ENCODE measurements at regions not wholly inside any gene's neighbourhood (a gene's known extent, or its start where the extent isn't known, plus 50 kb on each side); places are given as distances from the start of the nearest gene placed in this dataset.
A peak's percentile ranks its signal among the peaks of the same experiment; 100 is the strongest.
"Not testable (repeated sequence)": the region's sequence is repeated elsewhere in the genome, so short reads cannot be mapped to it uniquely, and the experiment has no call there.

DNA sequence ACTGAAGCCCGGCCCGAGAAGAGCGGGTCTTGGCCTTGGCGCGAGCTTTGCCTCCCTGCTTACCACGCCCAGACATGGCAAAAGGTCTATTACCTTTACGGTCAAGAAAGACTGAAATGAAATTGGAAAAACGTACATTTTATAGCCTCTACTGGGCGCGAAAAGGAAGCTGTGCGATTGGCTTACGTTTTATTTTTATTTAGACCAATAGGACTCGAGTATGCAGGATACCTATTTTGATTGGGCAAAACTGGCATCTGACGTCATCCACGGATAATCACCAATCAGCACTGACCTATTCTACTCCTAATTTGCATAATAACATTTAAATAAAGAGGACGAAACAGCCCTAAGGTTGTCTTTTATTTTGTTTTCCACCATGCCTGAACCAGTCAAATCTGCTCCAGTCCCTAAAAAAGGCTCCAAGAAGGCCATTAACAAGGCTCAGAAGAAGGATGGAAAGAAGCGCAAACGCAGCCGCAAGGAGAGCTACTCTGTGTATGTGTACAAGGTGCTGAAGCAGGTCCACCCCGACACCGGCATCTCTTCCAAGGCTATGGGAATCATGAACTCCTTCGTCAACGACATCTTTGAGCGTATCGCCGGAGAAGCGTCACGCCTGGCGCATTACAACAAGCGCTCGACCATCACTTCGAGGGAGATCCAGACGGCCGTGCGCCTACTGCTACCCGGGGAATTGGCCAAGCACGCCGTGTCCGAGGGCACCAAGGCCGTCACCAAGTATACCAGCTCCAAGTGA is 97.4 kb downstream of the OR2B2 start:
- Histone ChIP-seq H3K4me1 (ENCODE audit: control insufficient read depth, insufficient read depth, low read length) (0 out of 2 replicates have a peak, but pooled peaks cover 2% of the 10 kb centered on the region), H3K27ac (ENCODE audit: insufficient read depth, low read length) (peak overlapping the region; percentile 55), H2BK120ac (ENCODE audit: low read depth, low read length) (peak overlapping the region; percentile 75), H3K9me3 (ENCODE audit: control insufficient read depth, insufficient read depth, low read length) (no peaks in the 10 kb centered on the region), H2BK15ac (ENCODE audit: low read depth, low read length) (peak overlapping the region; percentile 35; the same call in 1 of the 3 replicates), H2BK5ac (ENCODE audit: low read depth, low read length, poor library complexity, severe bottlenecking) (peak overlapping the region; percentile 84), H2AK5ac (ENCODE audit: low read depth, low read length) (no peak overlapping the region), H3K56ac (ENCODE audit: extremely low read depth, insufficient read depth, low read length) (no peak overlapping the region), H4K20me1 (ENCODE audit: insufficient read depth, low read length) (no peaks in the 10 kb centered on the region), H3K27me3 (ENCODE audit: control insufficient read depth, insufficient read depth, low read length) (no peaks in the 10 kb centered on the region), H3K4ac (ENCODE audit: low read depth, low read length) (peak overlapping the region; percentile 65), H3K9ac (ENCODE audit: low read depth, low read length) (peak overlapping the region; percentile 7; the same call in 1 of the 2 replicates), H4K5ac (ENCODE audit: low read depth, low read length) (peak overlapping the region; percentile 8), H2AFZ (replicated peaks; ENCODE audit: low read length, poor library complexity) (peak overlapping the region; percentile 83), H3K9me1 (ENCODE audit: insufficient read depth, low read length) (no peaks in the 10 kb centered on the region), H4K91ac (ENCODE audit: insufficient read depth, low read depth, low read length) (peak overlapping the region; percentile 53; the same call in 1 of the 2 replicates), H4K8ac (ENCODE audit: low read depth in 2 of 2, low read length in 2 of 2) (peak overlapping the region; percentile 0 to 64; a peak in 3 of 4 replicates), H3K79me1 (ENCODE audit: low read depth in 1 of 2, low read length in 2 of 2) (no peaks in the 10 kb centered on the region), H3K23ac (ENCODE audit: low read depth, low read length) (peak overlapping the region; percentile 86; the same call in 1 of the 2 replicates), H3K4me2 (ENCODE audit: low read depth, low read length) (peak overlapping the region; percentile 74), H2AK9ac (replicated peaks; ENCODE audit: low read depth, low read length, poor library complexity) (peak overlapping the region; percentile 71), H3K36me3 (ENCODE audit: control insufficient read depth, insufficient read depth, low read length) (no peaks in the 10 kb centered on the region), H3K14ac (replicated peaks; ENCODE audit: low read depth, low read length) (peak overlapping the region; percentile 81; the same call in 1 of the 2 replicates), H3K18ac (ENCODE audit: low read depth, low read length) (peak overlapping the region; percentile 26), H2BK20ac (ENCODE audit: low read depth, low read length) (peak overlapping the region; percentile 11), H3K4me3 (ENCODE audit: insufficient read depth, low read depth, low read length) (peak overlapping the region; percentile 53)
- dilution Hi-C loops (cut with HindIII; ENCODE audit: low sequenced_read_pairs, unreplicated experiment), result no loop called here
- ATAC-seq (ENCODE audit: low read depth), result peak; percentile 87
- peak; percentile 98 for DNase-seq
- WGBS, 2 experiments (ENCODE audit: extremely low coverage in 2 of 2, insufficient read length in 1 of 2), result 4% methylated on average over 19 of the region's 40 CpGs; no CpG with 5 or more reads in 1 of the 2 experiments
- BruUV-seq (replicated peaks), result TSS peak; percentile 91
- CTCF ChIA-PET, result interaction anchor here (0.7 kb wide), 1 partner anchor 80 kb away, joined by 4 read pairs; no protein-coding TSS in a partner anchor
- POLR2A ChIA-PET (ENCODE audit: unreplicated experiment), result interaction anchor here (0.6 to 0.9 kb wide), 2 partner anchors 9 to 52 kb away, joined by 3 to 5 read pairs; no protein-coding TSS in a partner anchor
- in situ Hi-C loops (cut with MboI; ENCODE audit: low sequenced_read_pairs), result loop anchor here (10.0 to 25.0 kb wide), 2 partner anchors 1503 to 1780 kb away; a partner anchor contains a TSS
- intact Hi-C loops (cut with micrococcal nuclease), result loop anchor here (1.0 to 2.0 kb wide), 2 partner anchors 58 to 683 kb away; a partner anchor contains a TSS
- TF ChIP-seq NFE2L2 (IDR thresholded peaks at IDR 0.05; ENCODE audit: low read depth, low read length), result no peak
- TF ChIP-seq POLR2A (IDR thresholded peaks at IDR 0.05; ENCODE audit: low read depth, low read length), result peak; percentile 71

- H3K27me3 ChIP-seq (ENCODE audit: control insufficient read depth, insufficient read depth, low read length); H3K9me3 ChIP-seq (ENCODE audit: control insufficient read depth, insufficient read depth, low read length); H2BK20ac ChIP-seq (ENCODE audit: low read depth, low read length); H2AK9ac ChIP-seq (replicated peaks; ENCODE audit: low read depth, low read length, poor library complexity); H4K20me1 ChIP-seq (ENCODE audit: insufficient read depth, low read length); DNase-seq; H2BK15ac ChIP-seq (ENCODE audit: low read depth, low read length); H2AFZ ChIP-seq (replicated peaks; ENCODE audit: low read length, poor library complexity); H3K4me1 ChIP-seq (ENCODE audit: control insufficient read depth, insufficient read depth, low read length); H4K8ac ChIP-seq (ENCODE audit: low read depth in 2 of 2, low read length in 2 of 2); H4K91ac ChIP-seq (ENCODE audit: insufficient read depth, low read depth, low read length); H3K9me1 ChIP-seq (ENCODE audit: insufficient read depth, low read length); H4K5ac ChIP-seq (ENCODE audit: low read depth, low read length); H3K14ac ChIP-seq (replicated peaks; ENCODE audit: low read depth, low read length); H3K23ac ChIP-seq (ENCODE audit: low read depth, low read length); H3K18ac ChIP-seq (ENCODE audit: low read depth, low read length); H2AK5ac ChIP-seq (ENCODE audit: low read depth, low read length); dilution Hi-C loops (cut with HindIII; ENCODE audit: low sequenced_read_pairs, unreplicated experiment); H3K56ac ChIP-seq (ENCODE audit: extremely low read depth, insufficient read depth, low read length); H3K36me3 ChIP-seq (ENCODE audit: control insufficient read depth, insufficient read depth, low read length); H3K4ac ChIP-seq (ENCODE audit: low read depth, low read length); POLR2A ChIA-PET (ENCODE audit: unreplicated experiment); H2BK120ac ChIP-seq (ENCODE audit: low read depth, low read length); H3K79me1 ChIP-seq (ENCODE audit: low read depth in 1 of 2, low read length in 2 of 2): not testable (repeated sequence)
- TSS peak; percentile 98 for BruUV-seq (replicated peaks)
- intact Hi-C loops (cut with micrococcal nuclease), result loop anchor here (1.0 to 2.0 kb wide), 2 partner anchors 58 to 682 kb away; a partner anchor contains a TSS
- Histone ChIP-seq H3K27ac (ENCODE audit: insufficient read depth, low read length) (peak overlapping the region; percentile 50; the same call in 1 of the 2 replicates), H3K4me2 (ENCODE audit: low read depth, low read length) (peak overlapping the region; percentile 86), H3K4me3 (ENCODE audit: insufficient read depth, low read depth, low read length) (peak overlapping the region; percentile 53), H2BK5ac (ENCODE audit: low read depth, low read length, poor library complexity, severe bottlenecking) (peak overlapping the region; percentile 63), H3K9ac (ENCODE audit: low read depth, low read length) (0 out of 2 replicates have a peak overlapping the region, but pooled peaks have one; percentile 46)
- WGBS, 2 experiments (ENCODE audit: extremely low coverage in 2 of 2, insufficient read length in 1 of 2), result no CpG with 5 or more reads among the region's 24 CpGs
- ATAC-seq (ENCODE audit: low read depth), result peak; percentile 30
- in situ Hi-C loops (cut with MboI; ENCODE audit: low sequenced_read_pairs), result loop anchor here (10.0 to 25.0 kb wide), 2 partner anchors 1502 to 1780 kb away; a partner anchor contains a TSS
- CTCF ChIA-PET, result interaction anchor here (0.7 kb wide), 1 partner anchor 81 kb away, joined by 4 read pairs; no protein-coding TSS in a partner anchor
These were observed 97.9 kb downstream of the OR2B2 start for GRCh38 chr6:27814415-27814664.

All from IMR-90 (cell line).